DMS53 treated with DMSO at 0.1 percent for 48 hours (cell line): ENCODE measurements at regions not wholly inside any gene's neighbourhood (a gene's known extent, or its start where the extent isn't known, plus 50 kb on each side); places are given as distances from the start of the nearest gene placed in this dataset.

Source experiments
- DNase-seq: peaks from one replicate; lab custom pipeline; 2025; ENCODE audit not compliant: unreplicated experiment; lab: John Stamatoyannopoulos, UW

DNA sequence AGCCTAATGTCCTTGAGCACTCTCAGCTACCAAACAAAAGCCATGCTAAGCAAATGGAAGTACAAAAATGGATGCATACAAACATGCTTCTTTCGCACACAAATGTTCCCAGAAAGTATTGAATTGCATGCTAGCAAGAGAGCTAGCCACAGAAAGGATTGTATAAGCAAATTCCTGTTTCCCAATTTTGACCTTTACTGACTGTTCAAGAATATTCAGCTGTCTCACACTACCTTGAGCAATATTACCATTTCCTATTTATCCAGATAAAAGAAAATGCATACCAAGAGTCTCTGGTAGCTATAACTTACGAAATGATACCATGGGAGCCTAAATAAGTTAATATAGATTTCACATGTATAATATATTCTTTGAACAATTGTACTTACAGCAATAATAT lies 264.6 kb downstream of the TMEM167A start:
- no peak for DNase-seq

DNA sequence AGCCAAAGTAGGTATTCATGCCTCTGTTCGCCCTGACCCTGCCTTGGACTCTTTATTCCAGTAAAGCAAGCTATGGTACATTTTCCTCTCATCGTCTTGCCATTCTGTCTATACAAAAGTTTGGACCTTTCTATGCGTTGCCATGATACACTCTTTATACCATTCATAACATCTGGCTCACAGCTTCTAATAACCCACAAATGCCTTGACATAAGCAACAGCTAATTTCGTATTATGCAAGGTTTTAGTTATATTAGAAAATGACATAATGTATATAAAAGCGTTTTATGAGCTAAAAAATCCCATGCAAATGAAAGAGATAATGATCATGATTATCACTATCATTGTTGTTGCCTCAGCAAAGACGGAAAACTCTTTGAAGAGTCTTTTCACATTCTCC lies 265.7 kb downstream of the TMEM167A start:
- DNase-seq, result no peak

DNA sequence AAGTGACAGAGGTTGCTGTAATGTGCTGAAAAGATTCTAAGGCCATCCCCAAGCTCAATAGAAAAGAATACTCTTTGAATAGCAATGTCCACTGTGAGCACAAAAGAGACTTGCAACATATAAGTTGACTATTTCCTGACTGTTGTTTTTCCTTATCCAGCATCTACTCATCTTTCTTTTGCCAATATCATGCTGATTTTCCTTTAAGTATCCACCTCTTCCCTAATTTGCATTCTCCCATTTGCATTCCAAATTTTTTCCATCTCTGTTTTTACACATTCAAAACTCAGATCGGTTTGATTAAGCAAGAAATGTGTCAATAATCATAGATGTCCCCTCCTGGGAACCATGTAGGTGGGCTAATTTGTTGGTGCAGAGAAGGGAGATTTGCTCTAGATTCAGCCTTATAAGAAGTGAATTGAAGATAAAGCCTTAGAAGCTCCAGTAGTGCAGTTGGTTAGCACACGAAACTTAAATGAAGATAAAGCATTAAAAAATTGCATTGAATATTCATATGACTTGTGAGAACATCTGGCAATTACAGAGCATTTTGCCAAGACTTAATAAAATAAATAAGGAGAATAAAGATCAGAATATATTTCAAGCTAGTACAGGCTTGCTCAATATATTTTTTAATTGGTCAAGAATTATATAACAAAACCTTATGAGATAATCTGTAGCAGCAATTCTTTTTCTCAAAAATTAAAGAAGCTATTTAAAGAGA lies 267.6 kb downstream of the TMEM167A start:
- DNase-seq, result no peak

DNA sequence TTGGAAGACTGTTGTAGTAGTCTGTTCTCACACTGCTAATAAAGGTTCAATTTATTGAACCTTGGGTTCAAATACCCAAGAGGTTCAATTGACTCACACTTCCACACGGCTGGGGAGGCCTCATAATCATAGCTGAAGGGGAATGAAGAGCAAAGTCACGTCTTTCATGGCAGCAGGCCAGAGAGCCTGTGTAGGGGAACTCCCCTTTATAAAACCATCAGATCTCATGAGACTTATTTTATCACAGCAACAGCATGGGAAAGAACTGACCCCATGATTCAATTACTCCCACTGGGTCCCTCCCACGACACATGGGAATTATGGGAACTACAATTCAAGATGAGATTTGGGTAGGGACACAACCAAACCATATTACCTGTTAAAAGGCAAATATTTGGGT lies 268.2 kb downstream of the TMEM167A start:
- DNase-seq, result no peak

DNA sequence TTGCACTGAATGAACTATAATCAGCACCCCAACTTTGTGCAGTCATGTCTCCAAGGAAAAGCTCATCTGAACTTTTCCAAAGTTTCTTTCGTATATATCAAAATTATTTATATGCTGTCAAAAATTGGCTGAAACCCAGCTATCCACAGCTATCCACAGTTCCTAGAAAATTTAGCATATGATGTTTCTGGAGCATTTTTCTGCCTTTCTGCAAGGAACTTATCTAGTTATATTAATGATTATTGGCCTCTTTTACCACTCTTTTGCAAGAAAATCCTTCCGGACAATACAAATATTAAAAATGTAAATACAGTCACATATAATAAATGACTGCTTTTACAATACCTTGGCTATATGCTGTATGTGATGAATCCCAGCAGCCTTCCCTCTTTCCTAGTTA lies 270.2 kb downstream of the TMEM167A start:
- no peak for DNase-seq

DNA sequence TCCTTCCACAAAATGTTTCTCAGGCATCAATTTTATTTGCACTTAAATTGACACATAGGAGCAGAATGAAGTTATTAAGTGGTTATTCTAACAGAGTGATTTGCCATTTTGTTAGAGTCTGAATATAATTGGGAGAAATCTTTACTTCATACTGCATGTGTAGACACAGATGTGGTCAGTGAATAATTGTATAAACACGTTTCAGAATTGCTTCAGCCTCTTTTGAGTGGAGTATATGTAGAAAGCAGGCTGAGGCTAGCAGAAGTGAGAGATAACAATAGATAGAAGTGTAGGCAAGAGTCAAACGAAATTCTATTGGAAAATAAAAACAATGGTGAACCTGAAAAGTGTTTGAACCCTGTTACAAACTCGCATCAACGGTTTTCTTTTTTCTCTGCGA lies 270.7 kb downstream of the TMEM167A start:
- no peak for DNase-seq

DNA sequence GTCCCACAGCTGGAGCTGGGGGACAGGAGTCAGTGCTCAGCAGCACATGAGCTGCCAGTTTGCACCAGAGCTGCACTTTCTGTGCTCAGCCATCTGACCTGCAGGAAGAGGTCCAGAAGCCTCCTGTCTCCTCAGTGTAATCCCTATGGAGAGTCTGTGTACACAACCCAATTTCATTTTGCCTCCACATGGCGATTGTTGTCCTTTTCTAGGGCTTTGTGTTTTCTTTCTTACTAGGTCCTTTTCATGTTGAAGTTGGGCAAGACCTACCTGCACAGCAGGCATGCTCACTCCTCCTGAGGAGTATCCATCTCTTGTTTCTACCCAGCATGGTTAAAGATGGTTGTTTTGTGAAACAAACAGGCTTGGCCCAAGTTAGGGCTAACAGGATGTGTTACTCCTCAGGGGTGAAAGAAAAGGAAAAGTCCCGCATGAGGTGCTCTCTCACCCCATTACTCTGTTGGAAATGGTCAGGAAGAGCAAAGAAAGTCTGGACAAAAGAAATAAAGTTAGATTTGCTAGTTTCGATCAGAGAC lies 273.0 kb downstream of the TMEM167A start:
- no peak for DNase-seq

DNA sequence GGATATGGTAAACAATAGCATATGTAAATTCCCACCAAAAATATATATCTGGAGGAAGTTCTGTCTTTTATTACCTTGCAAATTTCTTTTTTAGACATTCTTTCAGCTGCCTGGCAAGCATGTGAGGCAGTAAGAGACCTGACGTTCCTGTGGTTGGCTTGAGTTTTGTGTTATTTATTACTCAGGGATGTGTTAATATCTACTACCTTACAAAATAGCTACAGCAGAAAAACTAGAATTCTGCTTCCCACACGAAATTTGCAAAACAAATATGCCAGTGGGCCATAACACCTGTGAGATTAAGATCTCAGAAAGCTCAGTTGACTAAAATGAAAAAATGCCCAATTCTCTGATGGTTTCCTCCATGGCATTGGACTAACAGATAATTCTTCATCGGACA lies 274.2 kb downstream of the TMEM167A start:
- DNase-seq, result no peak

DNA sequence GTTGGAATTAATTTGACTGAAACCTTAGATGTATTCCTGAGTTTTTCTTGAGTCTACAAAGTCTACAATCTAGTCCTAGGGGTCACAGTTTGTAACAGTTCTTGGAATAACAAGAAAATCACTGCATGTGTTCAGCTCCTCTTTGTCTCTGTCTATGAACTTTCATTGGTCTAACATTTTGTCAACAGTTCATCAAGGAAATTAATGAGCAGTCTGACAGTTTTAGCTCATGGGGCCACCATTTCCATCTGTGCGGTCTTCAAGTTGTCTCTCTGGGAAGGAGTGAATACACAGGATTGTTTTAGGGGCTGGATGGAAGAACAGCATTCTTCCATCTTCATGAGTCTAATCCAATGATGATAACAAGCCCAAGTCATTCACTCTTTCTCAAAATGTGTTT lies 276.4 kb downstream of the TMEM167A start:
- no peak for DNase-seq

DNA sequence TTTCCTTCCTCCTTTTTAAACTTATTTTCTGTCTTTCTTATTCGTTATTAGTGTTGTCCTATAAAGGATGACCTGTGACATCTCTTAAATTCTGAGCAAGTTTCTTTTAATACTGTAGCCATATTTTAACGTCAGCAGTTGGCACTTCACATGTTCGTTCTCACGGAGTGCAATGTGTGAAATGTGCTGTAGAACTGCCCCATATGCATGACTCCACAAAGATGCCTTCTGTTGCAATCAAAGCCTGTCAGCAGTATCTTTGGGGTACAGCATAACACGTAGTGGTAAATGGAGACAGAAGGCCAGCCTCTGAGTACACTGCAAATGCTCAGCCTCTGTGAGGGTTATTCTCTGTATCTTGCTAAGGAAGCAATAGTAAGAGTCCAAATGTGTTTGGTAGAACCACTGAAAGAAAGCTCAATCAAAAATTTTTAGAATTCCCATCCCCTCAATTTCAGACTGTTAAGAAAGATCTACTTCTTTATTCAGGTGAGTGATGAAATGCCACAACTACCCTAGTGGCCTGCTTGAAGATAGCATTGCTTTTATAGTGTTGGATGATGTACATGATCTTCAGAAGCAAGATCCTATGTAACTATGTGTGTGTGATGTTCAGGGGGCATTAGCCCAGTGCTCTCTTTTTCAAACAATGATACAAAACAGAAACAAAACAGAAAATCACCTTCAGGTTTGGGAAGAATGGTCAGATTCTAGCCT lies 277.7 kb downstream of the TMEM167A start:
- DNase-seq, result no peak

DNA sequence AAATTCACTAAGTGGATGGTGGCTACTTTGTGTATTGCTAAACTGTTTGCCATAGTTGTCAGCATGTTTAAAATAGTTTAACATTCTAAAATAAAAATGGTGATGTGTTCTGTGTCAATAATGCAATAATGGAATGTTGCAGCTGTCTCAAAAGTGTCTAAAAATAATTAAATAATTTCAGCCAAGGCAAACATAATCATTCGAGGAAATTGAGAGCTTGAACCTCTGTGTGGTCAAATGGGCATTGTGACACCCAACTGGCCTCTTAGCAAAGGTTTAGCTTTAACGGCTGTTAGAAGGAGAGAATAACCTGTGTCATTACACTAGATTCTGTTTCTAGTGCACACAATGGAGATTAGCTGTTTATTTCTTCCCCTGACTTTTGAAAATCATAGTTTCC lies 278.5 kb downstream of the TMEM167A start:
- DNase-seq, result no peak

DNA sequence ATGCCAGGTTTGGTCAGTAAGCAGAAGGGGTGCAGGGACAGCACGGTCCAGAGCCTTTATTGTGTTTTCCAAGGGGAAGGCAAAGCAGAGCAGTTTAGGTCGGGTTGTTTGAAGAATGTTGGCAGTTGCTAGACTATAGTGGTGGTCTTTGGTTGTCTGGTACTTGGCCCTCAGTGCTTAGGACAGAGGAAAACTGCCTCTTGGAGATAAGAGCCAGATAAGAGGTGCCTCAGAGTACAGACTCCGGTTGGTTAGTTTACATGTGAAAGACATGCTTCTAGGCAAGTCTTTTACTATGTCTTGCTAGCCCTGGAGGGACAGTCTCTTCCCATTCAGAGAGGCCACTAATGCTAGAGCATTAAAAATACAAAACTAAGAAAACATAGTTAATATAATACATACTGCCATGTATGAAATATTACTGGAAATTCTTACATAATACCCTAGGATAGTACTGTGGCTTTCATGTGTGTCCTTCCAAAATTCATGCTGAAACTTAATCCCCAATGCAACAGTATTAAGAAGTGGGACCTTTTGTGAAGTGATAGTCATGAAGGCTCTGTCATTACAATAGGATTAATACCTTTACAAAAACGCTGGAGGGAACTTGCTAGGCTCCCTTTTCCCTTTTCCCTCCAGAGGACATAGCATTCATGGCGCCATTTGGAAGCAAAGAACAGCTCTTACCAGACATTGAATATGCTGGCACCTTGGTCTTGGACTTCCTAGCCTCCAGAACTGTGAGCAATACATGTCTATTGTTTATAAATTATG lies 280.4 kb downstream of the TMEM167A start:
- no peak for DNase-seq

DNA sequence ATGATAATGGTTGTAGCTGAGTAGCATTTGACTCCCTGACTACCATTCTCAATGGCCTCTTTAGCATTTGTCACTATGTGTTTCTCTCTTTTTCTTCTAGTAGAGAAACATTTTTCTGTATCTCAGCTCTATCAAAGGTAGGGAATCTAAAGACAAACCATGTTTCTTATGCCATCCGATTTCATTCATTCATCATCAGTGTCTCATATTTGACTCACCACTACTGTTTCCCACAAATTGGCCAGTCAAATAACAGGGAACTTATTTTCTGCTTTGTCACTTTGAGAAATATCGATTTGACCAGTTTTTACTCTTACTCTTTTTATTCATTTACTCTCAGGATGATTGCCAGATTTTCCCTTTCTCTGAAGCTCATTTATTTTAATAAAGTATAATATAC lies 282.3 kb downstream of the TMEM167A start:
- no peak for DNase-seq

DNA sequence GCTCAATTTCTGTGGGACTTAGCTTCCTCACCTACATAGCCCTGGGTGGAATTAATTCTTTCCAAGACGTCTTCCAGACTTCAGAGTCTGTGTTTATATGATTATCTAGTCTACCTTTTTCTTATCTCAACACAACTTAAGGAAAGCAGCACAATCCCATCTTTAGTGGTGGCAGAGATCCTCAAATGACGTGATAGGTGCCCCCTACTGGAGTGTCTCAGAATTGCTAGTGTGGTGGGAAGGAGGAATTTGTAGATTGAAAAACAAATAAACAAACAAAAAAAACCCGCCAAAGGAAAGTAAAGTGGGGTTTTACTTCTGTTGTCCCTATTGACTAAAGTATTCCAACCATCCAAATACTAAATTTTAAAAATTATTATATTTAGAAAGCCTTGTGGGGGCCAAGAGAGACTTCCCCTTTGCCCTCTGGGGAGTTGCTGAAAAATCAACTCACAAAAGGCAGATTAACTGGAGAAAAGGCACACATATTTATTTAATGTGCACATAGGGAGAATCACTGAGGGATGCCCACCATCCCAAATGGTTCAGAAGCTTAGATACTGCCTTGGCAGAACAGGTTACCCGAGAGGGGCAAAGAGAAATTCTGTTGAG lies 283.3 kb downstream of the TMEM167A start:
- peak; percentile 32 for DNase-seq

DNA sequence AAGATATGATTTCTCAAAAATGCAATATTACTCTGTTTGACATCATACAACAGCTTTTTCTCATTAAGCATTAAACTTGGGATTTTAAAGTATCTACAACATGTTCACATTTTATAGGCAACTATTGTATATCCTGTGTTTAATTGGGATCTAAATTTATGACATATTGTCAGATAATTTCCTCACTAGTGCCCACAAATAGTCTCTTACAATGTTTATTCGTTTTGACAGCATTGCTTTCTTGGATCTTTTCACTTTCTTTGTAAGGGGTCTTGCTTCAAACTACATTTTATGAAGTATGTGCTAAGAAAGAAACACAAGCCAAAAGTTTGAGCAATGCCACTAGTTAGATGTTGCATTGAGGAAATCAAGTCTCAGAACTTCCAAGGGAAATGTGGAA lies 285.1 kb downstream of the TMEM167A start:
- no peak for DNase-seq

DNA sequence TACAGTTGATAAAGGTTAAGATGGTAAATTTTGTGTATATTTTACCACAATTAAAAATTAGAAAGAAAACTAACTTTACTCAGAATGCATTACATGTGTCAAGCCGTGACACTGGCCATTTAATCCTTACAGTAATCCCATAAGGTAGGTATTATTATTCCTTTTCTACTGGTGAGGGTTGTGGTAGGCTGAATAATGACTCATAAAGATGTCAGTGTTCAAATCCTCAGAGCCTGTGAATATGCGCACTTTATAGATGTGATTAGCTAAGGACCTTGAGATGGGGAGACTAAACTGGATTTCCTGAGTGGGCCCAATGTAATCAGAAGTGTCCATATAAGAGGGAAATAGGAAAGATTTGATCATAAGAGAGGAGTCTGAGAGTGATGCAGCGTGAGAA lies 288.1 kb downstream of the TMEM167A start:
- no peak for DNase-seq

DNA sequence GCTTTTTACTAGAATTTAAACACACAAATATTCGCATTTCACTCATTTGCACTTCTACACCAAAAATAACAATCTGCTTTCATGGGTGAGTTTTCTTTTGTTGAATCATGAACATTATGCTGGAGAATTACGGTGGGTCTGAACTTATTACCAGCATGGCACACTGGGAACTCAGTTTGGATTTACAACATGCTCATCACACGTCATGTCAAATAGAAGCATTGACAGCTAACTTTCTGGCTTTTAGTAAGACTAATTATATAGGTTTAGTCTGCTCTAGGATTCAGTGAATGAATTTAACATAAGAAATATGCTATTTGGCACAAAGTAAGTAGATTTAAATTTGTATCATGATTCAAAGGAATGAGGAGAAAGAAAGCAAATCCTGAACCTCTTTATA lies 290.4 kb downstream of the TMEM167A start:
- no peak for DNase-seq

DNA sequence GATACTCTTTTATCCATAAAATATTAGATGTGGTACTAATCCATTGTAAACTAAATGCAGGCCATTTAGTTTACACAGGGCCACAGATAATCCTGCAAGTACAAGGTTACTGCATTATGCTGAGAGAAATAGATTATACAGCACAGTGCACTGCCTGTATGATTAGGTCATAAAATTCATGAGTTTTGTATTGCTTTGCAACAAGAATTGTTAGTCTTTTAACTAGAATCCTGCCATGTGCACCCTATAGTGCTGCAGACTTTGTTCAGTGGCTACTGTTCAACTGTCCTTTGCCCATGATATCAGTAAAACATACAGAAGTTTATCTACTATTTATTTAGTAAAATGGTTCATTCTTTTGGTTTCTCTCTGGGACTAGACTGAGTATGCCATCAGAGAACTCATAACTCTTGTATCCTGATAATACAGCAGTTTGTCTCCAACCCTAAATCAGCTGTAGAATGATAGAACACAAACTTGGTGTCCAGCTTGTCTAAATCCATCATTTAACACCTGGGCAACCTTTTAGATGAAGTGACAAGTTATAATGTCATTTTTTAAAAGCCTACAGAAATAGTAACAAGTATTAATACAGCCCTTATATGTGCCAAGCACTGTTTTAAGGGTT lies 291.2 kb downstream of the TMEM167A start:
- no peak for DNase-seq

DNA sequence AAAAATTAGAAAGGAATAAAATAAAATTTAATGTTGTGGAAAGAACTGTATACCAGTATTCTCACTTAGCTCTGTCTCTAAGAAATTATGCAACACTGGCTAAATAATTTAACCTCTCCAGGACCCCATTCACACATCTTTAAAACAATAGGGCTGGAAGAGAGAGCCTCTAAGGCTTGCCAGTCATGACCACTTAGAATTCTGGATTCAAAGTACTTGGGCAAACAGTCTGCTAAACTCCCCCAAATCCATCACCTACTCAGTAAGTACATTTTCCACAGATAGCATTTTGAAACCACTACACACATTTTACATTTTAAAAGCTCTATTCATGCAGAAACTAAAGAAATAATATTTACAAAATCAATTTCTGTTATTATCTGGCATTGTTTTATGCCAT lies 291.7 kb downstream of the TMEM167A start:
- no peak for DNase-seq

DNA sequence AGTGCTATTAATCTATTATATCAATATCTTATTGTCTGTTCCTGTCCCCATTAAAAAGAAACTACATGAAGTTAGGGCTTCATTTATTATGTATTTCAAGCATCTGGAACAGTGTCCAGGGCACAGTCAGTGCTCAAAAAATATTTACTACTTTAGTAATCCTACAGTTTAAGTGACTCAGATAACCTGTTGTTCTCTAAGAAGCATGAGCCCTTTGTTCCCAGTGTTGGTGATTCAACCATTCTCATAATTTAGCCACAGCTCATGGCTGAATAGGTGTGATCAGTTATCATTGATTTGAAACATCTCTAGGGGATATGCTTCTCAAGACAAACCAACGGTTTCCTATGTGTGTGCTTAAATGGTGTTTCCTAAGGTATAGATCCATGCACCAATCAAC lies 292.7 kb downstream of the TMEM167A start:
- DNase-seq, result no peak

DNA sequence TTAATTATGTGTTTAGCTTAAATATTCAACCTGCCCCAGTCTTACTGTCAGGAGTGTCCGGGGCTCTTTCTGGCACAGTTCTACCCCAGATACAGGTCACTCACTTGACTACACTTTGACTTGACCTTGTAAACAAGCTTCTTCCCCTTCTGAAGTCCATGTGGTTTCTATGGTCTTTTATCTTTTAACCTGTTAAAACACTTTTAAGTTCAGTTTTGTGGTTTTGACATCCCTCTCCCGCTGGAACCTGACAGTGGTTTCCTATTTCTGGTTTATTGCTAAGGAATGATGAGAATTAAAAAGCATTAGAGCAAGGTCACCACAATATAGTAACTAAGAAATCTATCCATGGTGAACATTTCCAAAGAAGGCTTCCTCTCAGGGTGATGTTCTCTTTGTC lies 300.1 kb downstream of the TMEM167A start:
- DNase-seq, result no peak
